ENCODE measurements at regions not wholly inside any gene's neighbourhood (a gene's known extent, or its start where the extent isn't known, plus 50 kb on each side); places are given as distances from the start of the nearest gene placed in this dataset.
"Not testable (repeated sequence)": the region's sequence is repeated elsewhere in the genome, so short reads cannot be mapped to it uniquely, and the experiment has no call there.

DNA sequence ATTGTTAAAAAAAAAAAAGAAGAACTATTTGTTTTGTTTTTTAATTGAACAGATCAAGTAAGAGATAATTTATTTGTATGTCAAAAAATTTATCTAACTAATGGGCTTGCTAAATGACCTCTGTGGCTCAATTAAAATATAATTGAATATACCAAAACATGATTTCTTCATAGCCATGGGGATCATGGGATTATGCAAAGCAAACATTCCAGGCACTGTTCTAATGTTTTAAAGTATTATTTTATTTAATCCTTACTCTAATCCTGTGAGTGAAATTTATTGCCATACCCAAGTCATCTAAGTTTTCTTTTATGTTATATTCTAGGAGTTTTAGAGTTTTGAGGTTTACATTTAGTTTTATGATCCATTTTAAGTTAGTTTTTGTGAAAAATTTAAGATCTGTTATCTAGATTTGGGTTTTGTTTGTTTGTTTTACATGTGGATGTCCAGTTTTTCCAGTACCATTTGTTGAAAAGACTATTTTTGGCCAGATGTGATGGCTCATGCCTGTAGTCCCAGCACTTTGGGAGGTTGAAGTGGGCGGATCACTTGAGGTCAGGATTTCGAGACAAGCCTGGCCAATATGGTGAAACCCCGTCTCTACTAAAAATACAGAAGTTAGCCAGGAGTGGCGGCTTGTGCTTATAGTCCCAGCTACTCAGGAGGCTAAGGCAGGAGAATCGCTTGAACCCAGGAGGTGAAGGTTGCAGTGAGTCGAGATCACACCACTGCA lies 52.3 kb upstream of the CNOT10 start:
- Histone ChIP-seq H3K4me1 (ENCODE audit: low read depth) (no peaks in the 10 kb centered on the region), H3K4me3 (no peak overlapping the region), H3K36me3 (ENCODE audit: low read depth) (no peaks in the 10 kb centered on the region), H3K9me3 (no peaks in the 10 kb centered on the region)
- TF ChIP-seq, protein P1, sequence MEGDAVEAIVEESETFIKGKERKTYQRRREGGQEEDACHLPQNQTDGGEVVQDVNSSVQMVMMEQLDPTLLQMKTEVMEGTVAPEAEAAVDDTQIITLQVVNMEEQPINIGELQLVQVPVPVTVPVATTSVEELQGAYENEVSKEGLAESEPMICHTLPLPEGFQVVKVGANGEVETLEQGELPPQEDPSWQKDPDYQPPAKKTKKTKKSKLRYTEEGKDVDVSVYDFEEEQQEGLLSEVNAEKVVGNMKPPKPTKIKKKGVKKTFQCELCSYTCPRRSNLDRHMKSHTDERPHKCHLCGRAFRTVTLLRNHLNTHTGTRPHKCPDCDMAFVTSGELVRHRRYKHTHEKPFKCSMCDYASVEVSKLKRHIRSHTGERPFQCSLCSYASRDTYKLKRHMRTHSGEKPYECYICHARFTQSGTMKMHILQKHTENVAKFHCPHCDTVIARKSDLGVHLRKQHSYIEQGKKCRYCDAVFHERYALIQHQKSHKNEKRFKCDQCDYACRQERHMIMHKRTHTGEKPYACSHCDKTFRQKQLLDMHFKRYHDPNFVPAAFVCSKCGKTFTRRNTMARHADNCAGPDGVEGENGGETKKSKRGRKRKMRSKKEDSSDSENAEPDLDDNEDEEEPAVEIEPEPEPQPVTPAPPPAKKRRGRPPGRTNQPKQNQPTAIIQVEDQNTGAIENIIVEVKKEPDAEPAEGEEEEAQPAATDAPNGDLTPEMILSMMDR (IDR thresholded peaks at IDR 0.05): no peak
- DNase-seq: peak in 1 of 3 donors; percentile 3
- intact Hi-C loops (cut with DNase I, micrococcal nuclease): no loop called here
- no peak for ATAC-seq

DNA sequence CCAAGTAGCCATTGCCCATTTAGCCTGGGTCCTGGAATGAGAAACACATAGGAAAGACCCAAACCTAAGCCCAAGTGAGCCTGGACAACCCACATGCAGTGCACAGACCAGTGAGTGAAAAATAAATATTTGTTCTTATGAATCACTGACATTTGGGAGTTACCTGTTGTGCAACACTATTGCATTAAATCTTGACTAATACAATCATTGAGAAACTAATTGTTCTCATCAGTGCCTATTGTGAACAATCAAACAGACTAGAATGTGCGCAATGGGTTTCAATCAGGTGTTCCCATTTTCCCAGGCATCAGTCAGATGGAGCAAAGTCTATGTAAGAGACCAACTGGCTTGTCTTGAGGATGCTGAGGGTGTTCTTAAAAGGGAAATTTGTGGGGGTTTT lies 54.7 kb upstream of the CNOT10 start:
- TF ChIP-seq, protein P1 (IDR thresholded peaks at IDR 0.05): no peak
- Histone ChIP-seq H3K36me3 (ENCODE audit: low read depth) (no peaks in the 10 kb centered on the region), H3K9me3 (no peaks in the 10 kb centered on the region), H3K4me3 (no peak overlapping the region), H3K4me1 (ENCODE audit: low read depth) (no peaks in the 10 kb centered on the region)
- DNase-seq: no peak
- intact Hi-C loops (cut with DNase I, micrococcal nuclease): no loop called here
- no peak for ATAC-seq

DNA sequence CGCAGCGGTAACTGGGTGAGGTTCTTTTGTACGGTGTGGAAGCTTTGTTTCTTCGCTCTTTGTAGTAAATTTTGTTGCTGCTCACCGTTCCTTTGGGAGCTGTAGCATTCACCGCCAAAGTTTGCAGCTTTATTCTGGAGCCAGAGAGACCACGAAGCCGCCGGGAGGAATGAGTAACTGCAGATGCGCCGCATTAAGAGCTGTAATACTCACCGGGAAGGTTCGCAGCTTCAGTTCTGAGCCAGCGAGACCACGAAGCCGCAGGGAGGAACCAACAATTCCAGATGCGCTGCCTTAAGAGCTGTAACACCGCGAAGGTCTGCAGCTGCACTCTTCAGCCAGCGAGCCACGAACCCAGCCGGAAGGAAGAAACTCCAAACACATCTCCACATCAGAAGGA lies 56.0 kb upstream of the DYNC1LI1 start:
- DNase-seq (no peak), ATAC-seq (no peak)
- H3K4me3 ChIP-seq: no peak overlapping the region
- intact Hi-C loops (cut with DNase I, micrococcal nuclease): no loop called here
- H3K4me1 ChIP-seq (ENCODE audit: low read depth): no peaks in the 10 kb centered on the region
- no peaks in the 10 kb centered on the region for H3K9me3 ChIP-seq
- no peaks in the 10 kb centered on the region for H3K36me3 ChIP-seq (ENCODE audit: low read depth)
- TF ChIP-seq, protein P1 (IDR thresholded peaks at IDR 0.05): no peak

DNA sequence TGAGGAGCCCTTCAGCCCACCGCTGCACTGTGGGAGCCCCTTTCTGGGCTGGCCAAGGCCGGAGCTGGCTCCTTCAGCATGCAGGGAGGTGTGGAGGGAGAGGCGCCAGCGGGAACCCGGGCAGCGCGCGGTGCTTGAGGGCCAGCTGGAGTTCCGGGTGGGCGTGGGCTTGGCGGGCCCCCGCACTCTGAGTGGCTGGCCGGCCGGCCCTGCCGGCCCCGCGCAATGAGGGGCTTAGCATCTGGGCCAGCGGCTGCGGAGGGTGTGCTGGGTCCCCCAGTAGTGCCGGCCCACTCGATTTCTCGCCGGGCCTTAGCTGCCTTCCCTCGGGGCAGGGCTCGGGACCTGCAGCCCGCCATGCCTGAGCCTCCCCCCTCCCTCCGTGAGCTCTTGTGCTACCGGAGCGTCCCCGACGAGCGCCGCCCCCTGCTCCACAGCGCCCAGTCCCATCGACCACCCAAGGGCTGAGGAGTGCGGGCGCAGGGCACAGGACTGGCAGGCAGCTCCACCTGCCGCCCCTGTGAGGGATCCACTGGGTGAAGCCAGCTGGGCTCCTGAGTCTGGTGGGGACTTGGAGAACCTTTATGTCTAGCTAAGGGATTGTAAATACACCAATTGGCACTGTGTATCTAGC lies 55.0 kb upstream of the DYNC1LI1 start:
- ATAC-seq; H3K4me3 ChIP-seq; H3K9me3 ChIP-seq; intact Hi-C loops (cut with DNase I, micrococcal nuclease); H3K36me3 ChIP-seq (ENCODE audit: low read depth); H3K4me1 ChIP-seq (ENCODE audit: low read depth); DNase-seq: not testable (repeated sequence)

DNA sequence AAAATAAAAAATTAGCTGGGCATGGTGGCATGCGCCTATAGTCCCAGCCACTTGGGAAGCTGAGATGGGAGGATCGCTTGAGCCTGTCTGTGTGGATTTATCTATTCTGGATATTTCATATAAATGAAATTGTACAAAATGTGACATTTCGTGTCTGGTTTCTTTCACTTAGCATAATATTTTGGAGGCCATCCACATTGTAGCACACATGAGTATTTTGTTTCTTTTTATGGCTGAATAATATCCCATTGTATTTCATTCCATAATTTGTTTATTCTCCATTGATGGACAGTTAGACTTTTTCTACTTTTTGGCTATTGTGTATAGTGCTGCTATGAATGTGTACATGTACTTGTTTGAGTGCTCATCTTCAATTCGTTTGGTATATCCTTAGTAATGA lies 52.9 kb upstream of the DYNC1LI1 start:
- ATAC-seq (no peak), DNase-seq (no peak)
- intact Hi-C loops (cut with DNase I, micrococcal nuclease): no loop called here
- Histone ChIP-seq H3K4me1 (ENCODE audit: low read depth) (no peaks in the 10 kb centered on the region), H3K36me3 (ENCODE audit: low read depth) (no peaks in the 10 kb centered on the region), H3K9me3 (peaks cover 3% of the 10 kb centered on the region), H3K4me3 (no peak overlapping the region)
- TF ChIP-seq, protein P1 (IDR thresholded peaks at IDR 0.05): no peak

DNA sequence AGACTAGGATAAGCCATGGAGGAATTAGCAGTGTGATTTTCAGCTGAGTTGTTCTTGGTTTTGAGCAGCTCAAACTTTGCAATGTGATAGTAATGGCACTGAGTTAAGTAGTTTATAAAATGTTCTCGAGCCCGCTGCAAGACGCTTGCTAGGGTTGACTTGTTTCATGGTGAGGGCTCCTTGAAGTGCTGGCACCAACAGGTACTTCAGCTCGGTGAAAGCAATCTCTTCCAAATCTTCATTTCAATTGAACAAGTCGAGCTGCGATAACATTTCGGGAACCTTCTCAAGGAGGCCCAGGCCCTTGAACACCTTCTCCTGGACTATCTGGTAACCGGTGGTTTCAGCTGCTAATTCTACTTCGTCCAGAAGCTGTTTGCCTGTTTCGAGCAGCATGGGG lies 50.8 kb upstream of the DYNC1LI1 start:
- Histone ChIP-seq H3K9me3 (peaks cover 3% of the 10 kb centered on the region), H3K36me3 (ENCODE audit: low read depth) (no peaks in the 10 kb centered on the region), H3K4me3 (no peak overlapping the region), H3K4me1 (ENCODE audit: low read depth) (no peaks in the 10 kb centered on the region)
- ATAC-seq (no peak), DNase-seq (no peak)
- intact Hi-C loops (cut with DNase I, micrococcal nuclease): no loop called here
- TF ChIP-seq, protein P1 (IDR thresholded peaks at IDR 0.05): no peak
